COR-L47 (cell line): ENCODE measurements at regions not wholly inside any gene's neighbourhood (a gene's known extent, or its start where the extent isn't known, plus 50 kb on each side); places are given as distances from the start of the nearest gene placed in this dataset.

Experiments
- DNase-seq: peaks from one replicate; lab custom pipeline; 2025; lab: John Stamatoyannopoulos, UW

GRCh38 chr16:54438469-54438868, 151.9 kb upstream of the IRX3 start:
- DNase-seq = no peak

- no peak for DNase-seq
Observed at GRCh38 chr16:54437921-54438320, 151.3 kb upstream of the IRX3 start.

- no peak for DNase-seq
Observed at GRCh38 chr16:54437401-54437800, 150.8 kb upstream of the IRX3 start.

GRCh38 chr16:54436346-54436745, 149.8 kb upstream of the IRX3 start:
- no peak for DNase-seq

- DNase-seq = no peak
Observed at GRCh38 chr16:54434859-54435258, 148.3 kb upstream of the IRX3 start.

- DNase-seq = no peak
Observed at GRCh38 chr16:54432897-54433229, 146.3 kb upstream of the IRX3 start.

- no peak for DNase-seq
Observed at GRCh38 chr16:54431997-54432896, 145.7 kb upstream of the IRX3 start.

- DNase-seq = no peak
Observed at GRCh38 chr16:54431041-54431996, 144.7 kb upstream of the IRX3 start.

GRCh38 chr16:54430491-54431030, 144.0 kb upstream of the IRX3 start:
- DNase-seq = no peak

- DNase-seq = no peak
Observed at GRCh38 chr16:54429029-54429428, 142.4 kb upstream of the IRX3 start.

- DNase-seq = no peak
Observed at GRCh38 chr16:54426553-54426849, 139.9 kb upstream of the IRX3 start.

- no peak for DNase-seq
Observed at GRCh38 chr16:54425681-54426552, 139.3 kb upstream of the IRX3 start.

- no peak for DNase-seq
Observed at GRCh38 chr16:54425068-54425467, 138.5 kb upstream of the IRX3 start.

GRCh38 chr16:54424043-54424451, 137.5 kb upstream of the IRX3 start:
- no peak for DNase-seq

- no peak for DNase-seq
Observed at GRCh38 chr16:54422569-54422978, 136.0 kb upstream of the IRX3 start.

GRCh38 chr16:54422159-54422558, 135.6 kb upstream of the IRX3 start:
- DNase-seq = no peak

- no peak for DNase-seq
Observed at GRCh38 chr16:54421220-54421619, 134.6 kb upstream of the IRX3 start.

- no peak for DNase-seq
Observed at GRCh38 chr16:54418903-54419302, 132.3 kb upstream of the IRX3 start.

GRCh38 chr16:54417384-54417783, 130.8 kb upstream of the IRX3 start:
- no peak for DNase-seq

GRCh38 chr16:54414671-54415070, 128.1 kb upstream of the IRX3 start:
- no peak for DNase-seq

GRCh38 chr16:54412777-54413455, 126.3 kb upstream of the IRX3 start:
- no peak for DNase-seq
